ENCODE measurements at regions not wholly inside any gene's neighbourhood (a gene's known extent, or its start where the extent isn't known, plus 50 kb on each side); places are given as distances from the start of the nearest gene placed in this dataset.

DNA sequence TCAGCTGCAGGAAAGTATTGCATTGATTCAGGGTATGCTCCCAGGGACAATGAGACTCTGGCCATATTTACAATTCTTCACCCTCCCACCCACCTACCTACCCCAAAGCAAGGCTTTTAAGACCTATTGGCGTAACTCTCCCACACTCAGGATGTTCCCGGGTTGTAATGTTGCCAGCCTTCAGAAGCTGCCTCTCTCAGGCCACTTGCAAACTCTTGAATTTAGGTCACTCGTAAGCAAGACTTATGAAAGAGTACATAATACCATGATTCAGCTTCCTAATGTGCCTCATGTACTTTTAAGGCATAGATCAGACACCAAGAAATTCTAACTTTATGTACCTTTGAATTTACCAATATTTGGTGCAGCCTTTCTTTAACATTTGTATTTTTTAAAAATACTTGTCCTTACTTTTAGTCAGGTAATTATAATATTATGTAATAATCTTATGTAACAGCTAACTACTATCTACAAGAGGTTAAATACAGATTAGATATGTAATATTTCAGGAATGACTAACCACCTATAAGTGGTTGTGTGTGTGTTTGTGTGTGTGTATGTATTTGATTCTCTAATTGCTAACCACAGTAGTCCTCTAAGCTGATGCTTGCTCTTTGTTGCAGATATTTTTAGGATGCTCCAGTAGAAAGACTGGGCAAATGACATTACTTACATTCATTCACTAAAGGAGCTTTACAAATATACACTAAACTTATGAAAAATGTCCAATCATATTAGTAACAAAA is 630.5 kb upstream of the MEF2C start:
- DNase-seq = no peak

DNA sequence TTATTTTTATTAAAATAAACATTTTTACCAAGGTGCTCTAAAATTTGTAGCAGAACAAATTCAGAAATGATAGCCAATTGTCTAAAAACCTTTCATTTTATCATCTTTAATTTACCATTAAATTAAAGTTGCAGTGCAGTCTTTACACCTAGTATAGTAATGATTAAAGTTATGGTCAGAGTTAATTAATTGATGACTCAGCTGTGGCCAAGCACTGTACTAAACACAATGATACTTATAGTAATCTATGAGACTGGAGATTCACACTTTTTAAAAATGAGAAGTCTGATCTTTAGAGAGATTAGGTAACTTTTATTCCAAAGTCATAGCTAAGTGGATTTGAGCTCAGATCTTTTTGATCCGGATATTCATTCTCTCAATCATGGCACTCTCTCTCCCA is 621.1 kb upstream of the MEF2C start:
- no peak for DNase-seq

DNA sequence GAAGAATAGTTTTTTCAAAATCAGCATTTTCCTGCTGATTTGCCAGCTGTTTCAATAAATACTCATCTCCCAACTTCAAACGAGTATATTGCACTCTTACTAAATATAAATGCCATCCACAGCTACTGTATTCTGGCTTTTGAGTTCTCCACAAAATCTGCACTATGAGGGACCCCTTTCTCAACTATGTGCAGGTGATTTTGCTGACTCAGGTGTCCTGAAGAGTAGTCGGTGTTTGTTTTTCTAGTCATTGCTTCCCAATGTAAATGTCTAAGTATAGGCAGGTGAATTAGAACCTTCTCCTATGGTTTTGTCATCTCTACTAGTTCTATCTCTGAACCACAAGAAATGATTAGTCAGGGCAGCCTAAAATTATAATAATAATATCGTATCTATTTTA is 616.8 kb upstream of the MEF2C start:
- no peak for DNase-seq

DNA sequence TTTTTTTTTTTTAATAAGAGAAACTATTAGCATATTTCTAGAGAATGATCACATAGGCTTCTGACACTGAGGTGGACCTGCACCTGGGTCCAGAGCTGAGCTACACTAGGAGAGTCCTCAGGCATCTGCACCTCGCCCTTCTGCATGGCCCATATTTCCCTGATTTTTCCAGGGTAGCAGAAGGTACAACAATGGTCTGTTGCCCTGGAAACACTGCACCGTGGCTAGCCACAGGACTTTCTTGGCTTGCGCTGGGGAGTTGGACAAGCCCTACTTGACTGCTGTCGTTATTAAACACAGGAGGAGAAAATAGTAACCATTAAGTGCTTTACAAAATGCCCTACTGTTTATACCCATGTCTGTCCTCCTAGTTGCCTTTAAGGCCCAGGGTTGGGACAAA is 615.7 kb upstream of the MEF2C start:
- DNase-seq = no peak

DNA sequence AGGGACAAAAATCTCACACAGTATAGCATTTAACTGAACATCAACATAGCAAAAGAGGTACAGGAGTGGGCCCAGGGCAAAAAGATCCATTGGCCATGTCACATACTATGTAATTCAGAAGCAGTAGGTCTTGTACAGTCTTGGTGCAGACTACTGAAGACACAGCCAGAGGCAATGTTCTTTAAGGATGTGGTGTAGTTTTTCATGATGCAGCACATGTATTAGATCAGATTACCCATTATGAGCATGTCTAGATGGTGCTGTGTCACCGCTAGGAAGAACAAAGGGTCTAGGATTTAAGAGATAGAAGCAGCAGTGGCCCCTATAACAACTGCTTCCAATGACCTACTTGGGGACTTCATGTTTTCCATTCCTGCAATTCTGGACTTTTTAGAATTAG is 610.4 kb upstream of the MEF2C start:
- no peak for DNase-seq

DNA sequence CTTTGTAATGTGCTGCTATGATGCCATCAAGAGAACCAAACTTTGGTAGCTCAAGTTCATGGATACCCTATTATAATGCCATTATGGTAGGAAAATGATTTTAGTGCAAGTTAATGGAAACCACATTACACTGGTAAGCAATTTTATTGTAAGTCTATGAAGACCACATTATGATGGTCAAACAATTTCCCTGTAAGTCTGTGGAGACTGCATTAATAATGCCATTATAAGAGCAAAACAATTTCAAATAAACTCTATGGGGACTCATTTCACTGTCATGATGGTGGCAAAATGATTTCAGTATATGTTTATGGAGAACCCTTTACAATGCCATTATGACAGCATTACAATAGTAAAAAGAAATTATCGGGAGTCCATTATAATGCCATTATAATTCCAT is 602.0 kb upstream of the MEF2C start:
- no peak for DNase-seq

DNA sequence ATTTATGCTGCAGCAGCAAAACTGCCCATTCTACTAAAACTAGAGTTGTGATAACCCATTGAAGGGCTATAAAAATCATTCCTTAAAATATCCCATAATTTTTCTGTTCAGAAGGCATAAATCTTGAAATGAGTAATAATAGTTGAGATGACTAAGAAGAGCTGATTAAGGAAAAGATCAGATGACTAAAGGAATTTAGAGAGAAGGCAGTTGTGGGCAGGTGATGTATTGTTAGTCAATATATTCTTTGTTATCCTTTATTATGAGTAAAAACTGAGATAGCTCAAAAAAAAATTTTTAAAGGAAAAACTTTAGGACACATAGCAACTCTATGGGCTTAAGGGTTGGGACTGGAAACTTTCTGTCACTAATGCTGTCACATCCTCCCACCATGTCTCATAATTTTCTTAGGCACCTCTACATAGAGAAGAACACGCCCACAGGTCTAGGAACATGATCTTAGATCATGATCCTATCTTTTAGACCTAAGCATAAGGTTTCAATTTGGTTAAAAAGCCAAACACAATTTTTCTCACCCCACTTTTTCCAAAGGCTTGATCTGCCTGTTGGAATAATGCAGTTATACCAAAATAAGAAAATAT is 597.5 kb upstream of the MEF2C start:
- peak; percentile 9 for DNase-seq

DNA sequence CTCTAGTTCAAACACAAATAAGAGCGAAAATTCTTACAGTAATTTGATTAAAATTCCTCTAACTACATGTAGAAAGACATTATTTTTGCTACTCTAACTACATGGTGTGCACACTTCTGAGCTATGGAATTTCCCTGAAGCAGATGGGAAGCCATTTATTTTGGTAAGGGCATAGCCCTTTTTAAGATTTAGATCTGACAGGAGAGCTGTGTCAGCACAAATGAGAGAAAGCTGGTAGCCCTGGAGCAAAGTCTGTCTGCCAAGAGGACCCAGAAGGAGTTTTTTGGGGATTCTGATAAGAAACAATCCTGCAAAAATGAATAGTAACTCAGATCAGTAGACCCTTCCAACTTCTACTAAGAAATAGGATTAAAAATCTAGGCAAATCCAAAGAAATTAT is 595.9 kb upstream of the MEF2C start:
- no peak for DNase-seq

DNA sequence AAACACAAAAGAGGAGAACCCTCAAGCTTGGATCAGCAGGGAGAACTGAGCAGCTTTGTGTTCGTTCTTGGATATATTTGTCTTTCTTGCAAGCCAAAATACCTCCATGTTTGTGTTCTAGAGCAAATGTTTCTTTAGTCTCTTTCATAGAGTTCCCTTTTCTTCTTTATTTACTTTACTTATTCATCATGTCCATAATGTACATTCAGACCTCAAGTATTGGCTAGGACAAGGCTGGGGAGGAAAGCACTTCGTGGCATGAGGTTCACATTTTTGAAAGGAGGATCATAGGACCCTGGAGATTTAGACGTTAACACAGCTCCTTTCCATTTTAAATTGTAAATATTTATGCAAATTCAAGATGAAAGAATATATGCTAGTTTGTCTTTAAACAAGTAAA is 590.2 kb upstream of the MEF2C start:
- no peak for DNase-seq

DNA sequence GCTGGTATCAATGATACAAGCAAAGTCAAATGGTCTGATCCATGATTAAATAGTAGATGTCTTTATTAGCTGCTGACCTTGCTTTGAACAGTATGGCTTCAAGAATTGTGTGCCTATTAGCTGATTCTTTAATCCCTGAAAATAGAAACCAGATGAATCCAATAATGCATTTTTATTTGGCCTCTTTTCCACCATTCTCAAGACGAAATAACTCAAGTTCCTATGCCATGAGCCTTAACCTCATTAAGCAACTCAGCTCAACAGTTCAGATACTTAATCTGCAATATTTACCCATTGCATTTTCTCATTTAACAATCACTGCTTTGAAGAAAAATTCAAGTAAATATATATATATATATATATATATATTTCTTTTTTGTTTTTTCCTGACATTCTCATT is 588.6 kb upstream of the MEF2C start:
- no peak for DNase-seq

DNA sequence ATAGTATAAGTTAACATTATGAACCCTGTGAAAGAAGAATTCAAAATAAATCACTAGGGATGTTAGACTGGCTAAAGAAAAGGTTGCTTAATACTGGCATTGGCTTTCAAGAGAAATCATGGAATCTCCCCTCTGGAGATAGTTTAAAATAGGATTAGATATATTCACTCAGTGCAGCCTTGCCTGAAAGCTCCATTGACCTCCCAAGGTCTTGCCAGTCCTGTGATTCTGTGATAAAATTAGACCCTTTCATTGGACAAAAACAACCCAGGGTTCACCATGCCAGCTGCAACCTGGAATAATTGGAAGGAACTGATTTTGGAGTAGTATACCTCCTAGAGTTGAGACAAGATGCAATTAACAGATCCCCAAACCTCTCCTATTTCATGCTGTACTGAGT is 588.1 kb upstream of the MEF2C start:
- no peak for DNase-seq

DNA sequence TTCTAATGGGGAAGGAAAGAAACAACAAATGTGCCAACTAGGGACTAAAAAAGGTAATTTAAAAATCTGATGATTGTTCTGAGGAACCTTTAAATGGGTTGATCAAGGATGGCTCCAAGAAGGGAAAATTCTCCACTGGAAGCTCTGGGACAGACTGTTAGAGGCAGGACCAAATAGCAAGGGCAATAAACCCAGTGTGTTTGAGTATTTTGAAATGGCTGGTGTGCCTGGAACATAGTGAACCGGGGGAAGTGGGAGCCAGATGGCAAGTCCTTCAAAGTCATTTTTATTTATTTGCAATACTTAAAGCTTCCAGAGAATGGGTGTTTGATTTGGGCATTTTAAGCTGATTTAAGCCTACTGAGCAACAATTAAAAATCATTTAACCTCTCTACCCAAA is 587.7 kb upstream of the MEF2C start:
- DNase-seq = no peak

DNA sequence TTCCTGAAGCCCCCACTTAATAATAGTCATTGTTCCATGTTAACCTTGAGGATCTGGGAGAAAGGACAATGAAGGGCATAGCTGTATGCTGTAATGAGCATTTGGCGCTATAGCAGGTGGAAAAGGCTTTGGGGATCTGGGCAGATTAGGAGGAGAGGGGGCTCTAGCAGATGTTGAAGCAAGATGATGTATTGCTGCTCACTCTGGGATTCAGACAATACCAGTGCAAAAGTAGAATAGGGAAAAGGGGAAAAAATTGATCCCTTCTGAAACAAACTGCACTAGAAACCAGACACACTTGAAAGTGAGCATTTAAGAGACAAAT is 575.3 kb upstream of the MEF2C start:
- no peak for DNase-seq

DNA sequence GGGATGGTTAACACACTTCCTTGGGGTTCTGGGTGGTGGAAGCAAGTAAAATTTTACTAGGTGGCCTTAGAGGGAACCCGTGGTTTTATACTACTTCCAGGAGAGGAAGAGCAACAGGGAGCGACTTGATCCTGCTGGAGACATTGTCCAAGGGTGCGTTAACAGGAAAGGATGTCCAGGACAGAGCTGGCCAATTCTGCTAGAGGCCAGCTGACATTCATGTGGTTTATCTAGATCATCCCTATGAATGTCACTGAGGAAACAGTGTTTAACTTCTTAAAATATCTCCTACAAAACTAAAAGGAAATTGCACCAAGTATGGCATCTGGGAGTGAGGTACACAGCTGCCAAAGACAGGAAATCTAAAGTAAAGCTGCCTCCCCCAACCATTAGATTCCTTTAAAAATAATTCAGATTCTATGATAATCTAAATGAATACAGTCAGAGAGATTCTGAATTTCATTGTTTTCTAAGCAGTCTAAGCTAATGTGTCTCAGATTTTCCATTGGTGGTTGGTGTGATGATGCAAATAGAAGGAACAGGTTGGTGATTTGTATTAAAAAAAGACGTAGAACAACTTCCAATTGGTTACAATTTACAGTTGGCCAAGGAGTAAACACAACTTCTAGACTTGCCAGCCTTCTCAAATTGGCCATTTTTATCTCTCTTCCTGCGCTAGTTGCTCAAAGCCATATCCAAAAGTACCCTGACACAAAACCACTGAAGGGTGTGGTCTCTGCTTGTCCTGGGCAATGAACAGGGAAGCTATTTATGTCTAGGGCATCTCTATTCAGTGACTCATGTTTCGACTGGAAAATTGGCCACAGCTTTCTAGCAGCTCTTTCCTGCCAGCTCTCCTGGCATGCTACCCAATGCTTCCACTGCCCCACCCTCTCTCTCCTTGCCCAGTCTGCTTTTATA is 574.7 kb upstream of the MEF2C start:
- DNase-seq = peak; percentile 51

DNA sequence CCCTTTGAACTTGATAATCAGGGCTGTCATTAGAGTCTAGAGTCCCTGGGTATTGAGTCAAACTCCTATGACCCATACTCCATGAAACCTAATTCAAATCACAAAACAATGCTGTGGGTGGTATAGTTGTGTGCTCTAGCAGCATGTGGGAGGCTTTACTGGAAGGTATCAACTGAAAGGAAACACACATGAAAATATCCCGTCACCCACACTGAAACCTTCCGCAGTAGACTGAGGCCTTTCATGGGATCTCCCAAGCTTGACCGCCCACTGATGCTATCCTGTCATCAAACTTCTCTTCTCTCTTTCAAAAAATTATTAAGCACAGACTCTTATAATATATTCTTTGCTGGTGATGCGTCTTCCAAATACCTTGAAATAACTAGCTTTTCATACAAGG is 569.1 kb upstream of the MEF2C start:
- no peak for DNase-seq

DNA sequence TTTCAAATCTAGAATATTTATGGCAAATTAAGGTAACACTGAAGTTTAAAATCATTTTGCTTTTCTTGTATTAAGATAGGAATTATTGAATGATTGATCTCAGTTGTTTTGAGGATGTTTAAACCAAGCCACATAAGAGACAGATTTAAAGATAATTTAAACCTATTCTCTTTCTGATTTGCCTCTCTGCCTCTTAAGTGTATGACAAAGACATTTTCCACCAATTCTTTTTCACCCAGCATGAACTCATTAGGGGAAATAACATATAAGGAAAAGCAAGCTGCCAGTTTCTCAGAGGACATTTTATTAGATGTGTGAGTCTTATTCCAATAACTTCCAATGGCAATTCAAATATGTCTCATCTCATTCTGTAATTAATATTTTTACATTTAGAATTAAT is 568.3 kb upstream of the MEF2C start:
- DNase-seq = no peak

DNA sequence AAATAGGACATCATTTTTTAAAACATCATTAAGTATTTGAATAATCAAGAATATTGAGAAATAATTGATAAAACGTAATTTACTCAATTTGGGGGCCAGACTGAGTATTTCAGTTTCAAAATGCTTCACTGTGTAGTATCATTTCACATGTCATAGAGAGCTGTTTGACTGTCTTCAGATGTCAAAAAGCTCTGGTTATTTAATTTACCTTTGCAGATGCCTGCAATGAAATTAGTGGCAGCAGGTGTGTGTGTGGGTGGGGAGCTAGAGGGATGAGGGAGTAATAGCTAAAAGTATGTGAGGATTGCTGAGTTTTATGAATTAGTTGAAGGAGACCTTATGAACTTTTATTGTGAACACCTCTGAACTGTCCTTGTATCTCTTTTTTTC is 567.2 kb upstream of the MEF2C start:
- DNase-seq = no peak

DNA sequence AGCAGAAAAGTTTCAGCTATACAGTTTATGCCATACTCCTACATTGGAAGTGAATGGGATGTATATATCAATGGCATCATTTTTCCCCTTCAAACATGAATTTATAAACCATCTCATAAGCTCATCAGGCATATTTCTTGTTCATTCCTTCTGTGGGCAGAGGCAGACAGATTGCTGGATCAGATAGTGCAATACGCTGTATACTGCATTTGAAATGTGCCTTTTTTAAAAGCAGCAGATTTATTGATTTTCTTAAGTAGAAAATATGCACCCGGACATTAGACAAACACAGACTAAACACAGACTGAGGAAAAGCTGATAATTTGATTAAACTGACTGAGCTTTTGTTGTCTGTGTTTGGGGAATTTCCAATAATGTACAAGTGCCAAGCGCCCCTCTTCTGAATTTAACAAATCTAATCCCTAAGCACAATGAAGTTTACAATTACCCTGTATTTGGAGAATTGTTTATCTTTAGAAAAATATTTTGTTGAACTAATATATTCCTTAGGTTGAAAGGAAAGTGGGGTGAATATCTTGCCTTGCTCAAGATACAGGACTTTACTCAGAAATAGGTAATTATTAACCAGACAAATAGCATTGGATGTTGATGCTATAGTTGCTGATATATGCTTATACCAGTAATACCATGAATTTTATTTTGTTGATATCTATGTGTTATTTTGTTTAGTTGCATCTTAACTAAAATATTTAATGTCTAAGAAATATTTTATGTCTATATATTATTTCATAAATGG is 566.6 kb upstream of the MEF2C start:
- no peak for DNase-seq

DNA sequence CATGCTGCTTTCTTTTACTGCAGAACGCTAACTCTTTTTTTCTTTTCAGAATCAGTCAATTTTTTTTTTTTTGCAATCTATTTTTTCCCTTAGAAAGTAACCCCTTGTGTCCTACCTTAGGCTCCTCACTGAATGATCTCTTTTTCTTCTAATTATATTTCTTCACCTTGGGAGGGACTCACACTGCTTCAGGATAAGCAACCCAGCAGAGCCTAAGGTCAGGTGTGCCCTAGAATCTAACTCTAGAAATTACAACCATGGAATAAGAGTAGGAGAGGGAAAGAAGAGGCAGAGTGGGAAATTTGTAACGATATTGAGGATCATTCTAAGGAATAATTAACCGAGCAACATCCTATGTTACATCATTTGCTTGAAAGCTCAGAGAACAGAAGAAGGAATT is 564.0 kb upstream of the MEF2C start:
- DNase-seq = no peak

DNA sequence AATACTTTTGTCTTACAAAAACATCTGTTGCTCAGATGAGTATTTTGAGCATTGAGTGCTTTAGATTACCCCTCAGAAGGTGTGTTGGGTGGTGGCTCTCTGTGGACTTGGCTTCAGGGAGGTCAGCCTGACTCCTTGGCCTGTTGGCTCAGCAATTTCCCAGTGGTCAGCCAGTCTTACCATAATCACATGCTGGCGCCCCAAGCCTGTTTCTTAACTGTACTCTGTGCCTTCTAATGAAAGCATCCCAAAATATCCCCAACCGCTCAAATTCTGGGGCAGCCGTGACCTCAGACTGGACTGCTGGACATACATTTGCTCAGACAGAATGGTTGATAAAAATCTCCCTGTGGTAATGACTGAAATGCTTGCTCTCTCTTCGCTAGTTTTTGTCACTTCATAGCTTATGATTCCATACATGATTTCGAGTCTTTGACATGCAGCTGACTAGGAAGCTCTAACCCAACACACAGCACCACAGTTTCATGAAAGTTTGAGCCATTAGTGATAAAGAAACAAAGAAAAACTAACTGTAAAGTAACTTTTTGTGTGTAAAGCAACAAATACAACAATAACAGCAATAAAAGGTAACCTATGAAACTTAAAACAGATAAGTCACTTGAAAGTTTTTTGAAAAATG is 562.2 kb upstream of the MEF2C start:
- DNase-seq = no peak

DNA sequence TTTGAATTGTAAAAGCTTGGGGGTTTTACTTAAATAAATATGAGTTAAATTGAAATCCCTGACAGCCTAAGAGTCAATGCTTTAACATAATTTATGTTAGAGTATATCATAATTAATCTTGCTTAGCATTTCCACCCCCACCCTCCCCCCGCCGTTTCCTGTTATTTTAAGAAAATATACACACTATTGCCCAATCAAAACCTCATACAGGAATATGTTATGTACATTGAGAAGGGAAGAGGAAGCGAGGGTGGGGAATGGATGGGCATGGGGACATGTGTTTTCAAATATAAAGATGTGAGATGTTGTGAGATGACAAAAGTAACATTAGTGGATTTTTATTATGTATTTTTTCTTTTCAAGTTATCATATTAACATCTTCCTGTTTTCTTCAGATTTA is 561.1 kb upstream of the MEF2C start:
- no peak for DNase-seq

DNA sequence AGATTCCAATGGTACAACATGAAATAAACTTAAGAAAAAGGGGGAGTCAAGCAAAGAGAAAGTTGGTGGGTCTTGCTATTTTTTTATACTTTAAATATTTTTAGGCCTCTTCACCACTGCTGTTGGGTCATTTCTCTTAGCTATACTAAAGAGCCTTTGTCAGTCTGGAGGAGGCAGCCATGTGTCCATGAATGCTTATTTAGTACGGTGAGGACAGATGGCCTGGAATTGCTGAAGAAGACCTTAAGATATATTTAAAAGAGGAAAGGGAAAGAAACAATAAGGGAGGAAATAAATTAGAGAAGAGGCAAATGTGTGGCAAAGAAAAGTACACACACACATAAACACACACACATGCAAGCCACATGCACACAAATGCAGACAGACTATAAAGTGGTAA is 560.5 kb upstream of the MEF2C start:
- no peak for DNase-seq

DNA sequence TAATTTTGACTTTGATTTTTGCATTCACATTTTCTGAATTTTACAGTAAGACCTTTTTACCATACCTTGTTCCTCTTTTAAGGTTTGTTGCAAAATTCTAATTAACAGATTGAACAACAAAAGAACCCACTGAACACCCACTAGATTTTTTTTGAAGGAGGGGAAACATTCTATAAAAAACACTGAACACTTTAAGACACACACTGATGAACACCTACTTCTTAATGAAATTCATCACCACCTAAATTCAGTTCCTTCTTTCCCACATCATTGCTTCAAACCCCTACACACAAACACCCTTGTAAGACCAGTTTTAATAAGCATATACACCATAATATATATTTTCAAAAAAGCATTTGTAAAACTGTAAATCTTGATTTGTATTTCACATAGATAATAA is 559.0 kb upstream of the MEF2C start:
- no peak for DNase-seq

Measured in kidney glomerular epithelial cell (primary cell).